ENCODE measurements at regions not wholly inside any gene's neighbourhood (a gene's known extent, or its start where the extent isn't known, plus 50 kb on each side); places are given as distances from the start of the nearest gene placed in this dataset.

DNA sequence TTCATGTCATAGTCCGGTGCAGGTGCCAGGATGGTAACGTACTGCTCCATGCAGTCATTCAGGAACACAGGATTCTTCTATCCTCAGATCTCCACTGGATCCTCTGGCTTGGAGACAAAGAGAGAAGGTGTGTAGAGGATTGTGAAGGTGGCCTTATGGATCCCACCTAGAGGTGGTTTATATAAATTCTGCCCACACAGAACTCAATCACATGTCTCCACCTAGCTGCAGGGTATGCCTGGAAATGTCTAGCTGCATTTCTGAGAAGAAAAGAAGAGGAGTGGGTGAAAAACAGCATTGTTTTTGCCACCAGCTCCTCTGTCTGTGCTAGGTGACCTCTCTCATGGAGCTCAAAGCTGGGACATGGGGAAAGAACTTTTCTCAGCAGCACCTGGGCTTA lies 478.7 kb downstream of the PDCD6IP start:
- TF ChIP-seq, protein P1, sequence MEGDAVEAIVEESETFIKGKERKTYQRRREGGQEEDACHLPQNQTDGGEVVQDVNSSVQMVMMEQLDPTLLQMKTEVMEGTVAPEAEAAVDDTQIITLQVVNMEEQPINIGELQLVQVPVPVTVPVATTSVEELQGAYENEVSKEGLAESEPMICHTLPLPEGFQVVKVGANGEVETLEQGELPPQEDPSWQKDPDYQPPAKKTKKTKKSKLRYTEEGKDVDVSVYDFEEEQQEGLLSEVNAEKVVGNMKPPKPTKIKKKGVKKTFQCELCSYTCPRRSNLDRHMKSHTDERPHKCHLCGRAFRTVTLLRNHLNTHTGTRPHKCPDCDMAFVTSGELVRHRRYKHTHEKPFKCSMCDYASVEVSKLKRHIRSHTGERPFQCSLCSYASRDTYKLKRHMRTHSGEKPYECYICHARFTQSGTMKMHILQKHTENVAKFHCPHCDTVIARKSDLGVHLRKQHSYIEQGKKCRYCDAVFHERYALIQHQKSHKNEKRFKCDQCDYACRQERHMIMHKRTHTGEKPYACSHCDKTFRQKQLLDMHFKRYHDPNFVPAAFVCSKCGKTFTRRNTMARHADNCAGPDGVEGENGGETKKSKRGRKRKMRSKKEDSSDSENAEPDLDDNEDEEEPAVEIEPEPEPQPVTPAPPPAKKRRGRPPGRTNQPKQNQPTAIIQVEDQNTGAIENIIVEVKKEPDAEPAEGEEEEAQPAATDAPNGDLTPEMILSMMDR (IDR thresholded peaks at IDR 0.05) = no peak
- Histone ChIP-seq H3K27me3 (no peaks in the 10 kb centered on the region), H3K36me3 (no peaks in the 10 kb centered on the region), H3K4me3 (no peak overlapping the region), H3K9me3 (no peaks in the 10 kb centered on the region), H3K27ac (no peak overlapping the region), H3K4me1 (no peaks in the 10 kb centered on the region)
- no peak for DNase-seq (ENCODE audit: low spot score in 2 of 2)
- intact Hi-C loops (cut with DNase I) = no loop called here

DNA sequence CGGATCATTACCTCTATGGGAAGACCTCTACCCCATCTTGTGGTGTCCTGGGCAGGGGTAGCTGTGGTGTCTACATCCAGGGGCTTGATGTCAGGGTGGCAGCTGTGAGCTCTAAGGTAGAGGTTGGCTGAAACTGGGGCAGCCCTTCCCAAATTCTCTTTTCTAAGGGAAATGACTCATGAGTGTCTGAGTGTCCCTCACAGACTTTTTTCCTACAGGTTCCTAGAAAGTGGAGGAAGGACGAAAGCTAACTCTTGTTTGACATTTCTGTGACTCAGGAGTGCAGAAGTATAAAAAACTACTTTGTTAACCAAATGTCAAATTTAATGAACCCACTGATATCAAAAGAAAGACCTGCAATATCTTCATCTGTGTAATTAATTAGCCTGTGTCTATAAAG lies 481.5 kb downstream of the PDCD6IP start:
- Histone ChIP-seq H3K9me3 (no peaks in the 10 kb centered on the region), H3K4me1 (no peaks in the 10 kb centered on the region), H3K27ac (no peak overlapping the region), H3K4me3 (no peak overlapping the region), H3K27me3 (no peaks in the 10 kb centered on the region), H3K36me3 (no peaks in the 10 kb centered on the region)
- intact Hi-C loops (cut with DNase I) = no loop called here
- TF ChIP-seq, protein P1 (IDR thresholded peaks at IDR 0.05) = no peak
- no peak for DNase-seq (ENCODE audit: low spot score in 2 of 2)

DNA sequence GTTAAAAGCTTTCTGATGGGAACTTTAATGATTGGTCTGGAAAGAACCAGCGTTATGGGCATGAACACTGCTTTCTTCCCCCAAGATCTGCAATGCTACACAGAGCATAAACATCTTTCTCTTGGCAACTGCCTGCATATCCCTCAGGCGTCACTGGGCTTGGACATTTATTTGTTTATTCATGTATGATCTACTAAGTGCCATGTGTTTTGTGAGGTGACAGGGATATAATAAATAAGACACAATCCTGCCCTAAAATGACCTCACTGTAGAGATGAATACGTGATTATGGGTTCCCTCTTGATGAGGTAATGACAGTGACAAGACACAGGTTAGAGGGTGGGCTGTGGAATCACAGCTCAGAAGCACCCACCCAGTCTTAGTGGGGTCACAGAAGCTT lies 485.3 kb downstream of the PDCD6IP start:
- Histone ChIP-seq H3K9me3 (no peaks in the 10 kb centered on the region), H3K36me3 (no peaks in the 10 kb centered on the region), H3K27ac (no peak overlapping the region), H3K27me3 (no peaks in the 10 kb centered on the region), H3K4me3 (no peak overlapping the region), H3K4me1 (no peaks in the 10 kb centered on the region)
- intact Hi-C loops (cut with DNase I) = no loop called here
- TF ChIP-seq, protein P1 (IDR thresholded peaks at IDR 0.05) = no peak
- DNase-seq (ENCODE audit: low spot score in 2 of 2) = no peak

DNA sequence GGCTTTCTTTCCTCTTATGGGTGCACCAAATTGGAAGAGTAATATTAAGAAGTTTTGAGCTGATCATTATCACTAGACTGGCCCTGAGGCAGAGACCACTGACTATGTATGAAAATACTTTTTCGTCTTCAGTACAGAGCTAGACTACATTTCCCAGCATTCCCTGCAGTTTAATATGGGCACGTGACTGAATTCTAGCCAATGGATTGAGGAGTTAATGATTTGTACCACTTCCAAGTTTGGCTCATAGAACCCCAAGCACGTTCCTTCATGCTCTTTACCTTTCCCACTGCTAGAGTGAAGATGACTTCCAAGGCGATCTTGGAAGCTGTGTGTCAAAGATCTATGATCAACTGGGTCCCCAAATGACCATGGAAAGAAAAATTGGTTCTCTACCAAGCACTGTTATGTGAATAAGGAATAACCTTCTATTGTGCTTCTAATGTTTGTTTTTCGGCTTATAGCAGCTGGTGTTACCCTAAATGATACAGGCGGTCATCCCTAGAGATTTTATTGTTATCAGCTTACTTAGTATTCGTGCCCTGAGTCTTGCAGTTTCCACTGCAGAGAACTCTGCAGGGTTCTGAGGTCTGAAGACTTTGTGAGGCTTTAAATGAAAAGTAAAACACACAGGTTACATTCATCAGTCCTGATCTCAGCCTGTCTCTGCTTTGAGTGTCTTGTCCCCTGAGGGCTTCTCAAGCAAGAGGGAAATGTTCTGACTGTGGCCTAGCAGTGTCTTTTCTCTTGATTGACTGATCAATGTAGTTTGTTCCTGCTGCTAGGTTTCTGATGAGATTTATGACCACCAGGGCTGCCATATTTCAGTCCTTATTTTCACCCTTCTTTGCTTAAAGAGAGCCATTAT lies 486.8 kb downstream of the PDCD6IP start:
- intact Hi-C loops (cut with DNase I) = no loop called here
- H3K27ac ChIP-seq = no peak overlapping the region
- H3K4me3 ChIP-seq = no peak overlapping the region
- H3K4me1 ChIP-seq = no peaks in the 10 kb centered on the region
- no peaks in the 10 kb centered on the region for H3K9me3 ChIP-seq
- no peak for DNase-seq (ENCODE audit: low spot score in 2 of 2)
- H3K27me3 ChIP-seq = no peaks in the 10 kb centered on the region
- no peaks in the 10 kb centered on the region for H3K36me3 ChIP-seq
- TF ChIP-seq, protein P1 (IDR thresholded peaks at IDR 0.05) = no peak

DNA sequence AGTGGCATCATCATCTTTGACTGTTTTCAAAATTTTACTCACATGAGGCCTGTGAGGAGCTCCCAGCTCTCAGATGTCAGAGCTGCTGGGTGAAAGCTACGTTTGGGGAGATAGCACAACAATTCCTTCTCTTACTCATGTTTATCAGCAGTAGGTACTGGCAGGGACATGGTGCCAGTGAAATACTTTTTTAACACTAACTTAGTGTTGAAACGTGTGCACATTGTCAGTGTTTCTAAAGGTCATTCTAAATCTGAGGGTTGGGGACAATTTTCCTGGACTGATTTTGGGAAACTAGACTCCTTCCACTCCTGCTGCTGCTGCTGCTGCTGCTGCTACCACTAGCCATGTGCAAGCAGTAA lies 487.4 kb downstream of the PDCD6IP start:
- no peaks in the 10 kb centered on the region for H3K9me3 ChIP-seq
- no peaks in the 10 kb centered on the region for H3K4me1 ChIP-seq
- TF ChIP-seq, protein P1 (IDR thresholded peaks at IDR 0.05) = no peak
- no peak for DNase-seq (ENCODE audit: low spot score in 2 of 2)
- no peaks in the 10 kb centered on the region for H3K27me3 ChIP-seq
- H3K27ac ChIP-seq = no peak overlapping the region
- H3K4me3 ChIP-seq = no peak overlapping the region
- no peaks in the 10 kb centered on the region for H3K36me3 ChIP-seq
- intact Hi-C loops (cut with DNase I) = no loop called here

Data from ascending aorta (tissue), 2 donors.